Stimulated activated CD4-positive, alpha-beta T cell treated with anti-CD3 and anti-CD28 coated beads, Interleukin-1b, Interleukin-23, amount 100 ng/mL, for 24 hours (primary cell): ENCODE measurements at regions not wholly inside any gene's neighbourhood (a gene's known extent, or its start where the extent isn't known, plus 50 kb on each side); places are given as distances from the start of the nearest gene placed in this dataset.

Experiments used
- DNase-seq, 4 experiments: peaks; one replicate each; pipeline ENCODE4 v3.0.0-alpha.2; 2020; ENCODE audit warnings: low read depth in 4 of 4, low spot score in 1 of 4

DNA sequence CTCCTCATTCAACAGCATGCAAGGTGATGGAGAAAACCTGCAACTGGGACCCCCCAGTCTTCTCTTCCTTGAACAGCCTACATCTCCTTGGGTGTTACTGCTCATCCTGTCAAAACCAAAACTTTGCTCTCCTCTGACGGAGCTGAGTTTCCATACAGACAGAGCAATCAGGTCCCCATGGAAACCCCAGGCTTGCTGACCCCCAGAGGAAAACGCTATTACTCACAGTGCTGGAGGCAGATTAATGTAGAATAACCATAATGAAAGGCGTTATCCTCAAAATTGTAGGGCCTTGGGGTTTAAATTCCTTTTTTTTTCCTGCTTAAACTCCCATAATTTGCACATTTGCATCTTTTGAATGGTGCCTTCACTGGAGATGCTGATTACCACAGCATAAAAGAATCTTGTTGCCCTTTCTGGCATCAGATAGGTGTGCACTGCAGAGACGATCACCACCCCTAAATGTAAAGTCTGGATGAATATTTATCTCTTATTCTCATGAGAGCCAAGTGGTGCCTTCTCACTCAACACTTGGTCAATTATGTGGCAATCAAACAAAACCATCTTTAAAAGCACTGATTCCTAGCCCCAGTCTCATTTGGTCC is 126.3 kb downstream of the MSX2 start:
- DNase-seq, result no peak

DNA sequence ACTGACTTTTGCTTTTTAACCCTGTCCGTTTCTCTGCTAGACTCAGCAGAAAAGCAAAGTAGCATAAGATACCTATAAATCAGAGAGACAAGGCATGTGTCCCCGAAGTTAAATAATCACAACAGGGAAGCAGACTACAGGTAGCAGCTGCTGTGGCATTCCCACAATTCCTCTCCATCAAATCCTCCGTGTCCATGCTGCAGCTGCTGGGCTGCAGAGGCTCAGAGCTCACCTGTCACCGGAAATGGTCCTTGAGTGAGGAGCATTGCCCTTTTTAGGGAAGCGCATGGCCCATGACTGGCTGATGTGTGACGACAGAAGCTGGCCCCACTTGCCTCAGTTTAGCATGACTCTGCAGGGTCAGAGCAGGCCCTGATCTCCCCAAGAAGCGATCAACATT is 125.0 kb downstream of the MSX2 start:
- DNase-seq, result no peak

DNA sequence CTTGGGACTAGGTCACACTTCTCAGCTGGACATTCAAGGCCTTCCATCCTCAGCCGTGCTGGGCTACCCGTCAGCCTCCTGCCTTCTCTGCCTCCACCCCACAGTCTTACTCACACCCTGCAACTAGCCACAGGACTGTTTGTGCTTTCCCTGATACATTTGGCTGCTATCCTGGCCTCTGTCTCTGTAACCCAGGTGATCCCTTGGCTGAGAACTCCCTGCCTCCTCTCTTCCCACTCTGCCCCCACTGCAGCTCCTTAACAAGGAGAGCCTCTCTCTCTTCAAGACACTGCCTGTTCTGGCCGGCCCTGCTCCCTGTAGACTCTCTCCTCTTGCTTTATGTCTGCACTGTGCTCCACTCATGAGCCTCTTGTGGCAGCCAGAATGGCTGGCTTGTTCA is 120.6 kb downstream of the MSX2 start:
- no peak for DNase-seq

DNA sequence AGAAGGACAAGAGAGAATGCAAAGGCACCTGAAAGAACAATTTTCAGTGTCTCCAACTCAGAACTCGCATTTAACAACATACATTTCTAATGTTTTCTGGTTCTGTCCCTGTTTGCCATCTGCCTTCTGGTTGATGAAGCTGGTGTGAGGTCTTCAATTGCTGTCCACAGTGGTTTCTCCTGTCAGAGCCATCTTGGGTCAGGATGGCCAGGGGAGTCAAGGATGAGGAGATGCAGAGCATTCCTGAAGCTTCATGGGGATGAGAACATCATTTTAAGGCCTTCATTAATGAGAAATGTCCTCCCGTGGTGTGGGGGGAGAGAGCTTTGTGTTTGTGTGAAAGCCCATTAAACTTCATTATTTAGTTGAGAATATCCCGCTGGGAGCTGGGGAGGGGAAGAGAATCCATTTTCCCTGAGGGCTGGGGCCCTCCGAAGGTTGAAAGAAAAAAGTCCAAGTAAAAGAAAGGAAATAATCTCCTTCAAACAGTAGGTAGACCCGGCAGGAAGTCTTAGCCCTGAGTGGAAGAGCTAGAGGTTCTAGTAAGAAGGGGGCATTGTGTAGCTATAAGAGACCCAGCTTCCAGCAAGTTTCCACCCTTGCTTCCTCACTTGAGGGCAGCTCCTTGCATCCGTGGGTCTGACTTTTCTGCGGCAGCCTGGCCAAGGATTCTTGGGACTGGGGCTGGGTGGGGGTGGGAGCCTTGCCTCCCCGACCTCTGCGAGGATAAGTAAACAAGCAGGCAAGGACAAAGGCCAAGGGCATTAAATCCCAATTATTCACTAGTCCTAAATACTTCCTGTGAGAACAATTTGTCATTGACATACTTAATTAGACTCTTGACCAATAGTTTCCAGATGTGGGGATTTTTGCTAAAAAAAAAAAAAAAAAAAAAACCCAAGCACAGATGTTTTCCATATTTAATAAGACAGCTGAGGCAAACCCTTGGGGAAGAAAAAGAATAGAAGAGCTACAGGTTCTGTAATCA is 119.2 kb downstream of the MSX2 start:
- no peak for DNase-seq

DNA sequence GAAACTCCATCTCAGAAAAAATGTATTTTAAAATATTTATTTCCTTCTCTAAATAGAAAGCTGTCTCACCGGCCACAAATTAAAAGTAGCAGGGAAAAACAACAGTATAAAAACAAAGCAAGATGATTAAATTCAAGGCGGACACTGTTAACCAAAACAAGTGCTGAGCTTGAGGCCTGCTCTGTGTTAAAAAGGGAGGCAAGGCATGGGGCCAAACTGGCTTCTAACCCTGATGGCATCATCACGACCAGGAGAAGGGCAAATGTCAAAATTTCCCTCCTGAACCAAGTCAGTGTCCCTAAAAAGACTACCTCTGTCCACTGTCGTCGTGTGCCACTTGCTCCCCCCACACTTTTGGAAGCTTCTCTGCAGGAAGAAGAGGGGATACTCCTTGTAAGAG is 116.1 kb downstream of the MSX2 start:
- DNase-seq, result no peak

DNA sequence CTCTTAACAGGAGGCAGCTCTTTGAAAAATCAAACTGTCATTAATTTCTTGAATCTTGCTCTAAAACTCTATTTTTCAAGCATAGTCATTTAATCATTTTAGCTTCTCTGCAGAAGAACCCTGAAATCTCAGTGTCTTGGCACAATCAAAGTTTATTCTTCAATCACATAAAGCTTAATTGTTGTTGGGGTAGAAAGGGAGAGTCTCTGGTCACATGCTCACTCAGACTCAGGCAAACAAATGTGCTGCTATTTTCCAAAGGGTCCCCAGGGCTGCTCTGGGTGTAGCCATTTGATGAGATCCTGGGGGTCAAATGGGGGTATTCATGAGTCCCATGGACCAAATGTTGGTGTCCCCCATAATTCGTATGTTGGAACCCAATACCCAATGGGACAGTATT is 114.8 kb downstream of the MSX2 start:
- DNase-seq, result no peak

DNA sequence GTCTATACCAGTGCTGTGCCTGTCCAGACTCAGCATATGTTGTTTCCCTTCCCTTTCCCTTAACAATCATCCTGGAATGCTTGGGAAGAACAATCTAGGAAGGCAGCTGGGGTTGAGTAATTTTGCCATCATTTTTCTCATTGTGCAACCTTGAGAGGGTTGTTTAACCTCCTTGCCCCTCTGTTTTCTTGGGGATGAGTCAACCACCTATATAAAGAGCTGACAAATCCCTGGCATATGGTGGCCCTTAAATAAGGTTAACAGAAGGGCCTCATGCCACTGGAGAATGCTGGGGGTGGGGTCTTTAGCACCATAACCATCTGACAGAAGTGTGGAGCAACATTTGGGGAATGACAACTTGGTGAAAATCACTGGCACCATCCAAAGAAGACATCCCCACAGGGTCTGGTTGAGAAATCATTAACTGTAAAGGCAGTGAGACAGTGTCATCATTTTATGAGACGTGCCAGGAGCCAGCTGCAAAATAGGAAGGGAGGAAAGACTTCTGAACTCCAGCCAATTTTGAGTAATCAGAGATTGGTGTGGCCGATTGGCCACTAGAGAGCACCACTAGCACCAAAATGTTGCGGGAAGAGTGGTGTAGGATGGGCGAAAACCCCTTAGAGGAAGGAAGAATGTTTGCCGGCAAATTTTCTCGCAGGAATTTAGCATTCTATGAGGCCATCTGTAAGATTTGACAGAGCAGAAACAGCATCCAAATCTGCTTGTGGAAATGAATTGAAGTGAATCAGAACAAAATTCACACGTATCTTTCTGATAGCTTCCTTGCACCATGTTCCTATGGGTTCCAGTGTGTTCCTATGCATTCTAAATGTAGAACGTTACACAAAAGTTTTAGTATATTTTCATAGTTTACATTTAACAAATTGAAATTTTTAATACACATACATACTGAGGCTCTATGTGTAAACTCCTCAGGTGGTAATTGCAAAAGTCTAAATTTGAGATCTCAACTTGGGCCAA is 113.8 kb downstream of the MSX2 start:
- DNase-seq, result no peak

DNA sequence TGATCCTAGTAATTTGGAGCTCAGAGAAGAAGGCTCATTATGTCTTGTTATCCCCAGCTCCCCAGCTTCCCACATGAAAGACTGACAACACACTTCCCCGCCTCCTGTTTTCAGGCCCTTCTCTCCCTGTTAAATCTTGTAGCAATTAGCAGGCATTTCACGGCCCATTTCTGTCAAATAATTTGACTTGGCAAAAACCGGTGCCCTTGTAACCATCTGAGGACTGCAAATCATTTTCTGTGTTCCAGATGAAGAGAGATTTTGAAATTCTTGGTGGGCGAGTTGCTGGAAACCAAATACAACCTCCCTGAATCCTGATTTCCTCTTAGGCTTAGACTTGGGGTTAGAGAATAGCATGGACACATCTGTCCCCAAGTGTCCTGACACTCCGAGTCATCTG is 109.7 kb downstream of the MSX2 start:
- no peak for DNase-seq

DNA sequence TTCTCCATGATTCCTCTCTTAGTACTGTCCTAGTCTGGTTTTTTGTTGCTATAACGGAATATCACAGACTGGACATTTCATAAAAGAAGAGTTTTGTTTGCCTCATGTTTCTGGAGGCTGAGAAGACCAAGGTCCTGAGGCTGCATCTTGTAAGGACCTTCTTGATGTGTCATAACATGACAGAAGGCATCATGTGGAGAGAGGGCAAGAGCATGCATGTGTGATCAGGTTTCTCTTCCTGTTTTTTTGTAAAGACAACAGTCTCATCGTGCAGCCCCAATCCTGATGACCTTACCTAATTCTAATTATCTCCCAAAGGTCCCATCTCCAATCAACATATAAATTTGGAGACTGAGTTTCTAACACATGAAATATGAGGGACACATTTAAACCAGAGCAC is 108.4 kb downstream of the MSX2 start:
- no peak for DNase-seq

DNA sequence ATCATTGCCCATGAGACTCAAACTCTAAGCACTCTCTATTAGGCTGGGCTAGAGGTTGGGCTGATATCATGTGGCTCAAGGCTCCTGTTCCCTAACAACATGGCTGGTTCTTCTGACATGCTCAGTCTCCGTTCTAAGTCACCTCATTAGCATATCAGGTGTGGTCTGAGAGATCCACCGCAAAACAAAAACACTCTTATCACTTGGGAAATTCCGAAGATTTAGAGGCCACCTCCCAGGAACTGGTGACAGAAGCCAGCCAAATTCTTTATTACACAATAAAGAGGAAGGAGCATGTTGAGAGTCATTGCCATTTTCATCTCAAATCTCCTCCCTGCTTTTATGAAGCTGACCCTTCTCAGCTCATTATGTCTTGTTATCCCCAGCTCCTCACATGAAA is 107.6 kb downstream of the MSX2 start:
- DNase-seq, result no peak

DNA sequence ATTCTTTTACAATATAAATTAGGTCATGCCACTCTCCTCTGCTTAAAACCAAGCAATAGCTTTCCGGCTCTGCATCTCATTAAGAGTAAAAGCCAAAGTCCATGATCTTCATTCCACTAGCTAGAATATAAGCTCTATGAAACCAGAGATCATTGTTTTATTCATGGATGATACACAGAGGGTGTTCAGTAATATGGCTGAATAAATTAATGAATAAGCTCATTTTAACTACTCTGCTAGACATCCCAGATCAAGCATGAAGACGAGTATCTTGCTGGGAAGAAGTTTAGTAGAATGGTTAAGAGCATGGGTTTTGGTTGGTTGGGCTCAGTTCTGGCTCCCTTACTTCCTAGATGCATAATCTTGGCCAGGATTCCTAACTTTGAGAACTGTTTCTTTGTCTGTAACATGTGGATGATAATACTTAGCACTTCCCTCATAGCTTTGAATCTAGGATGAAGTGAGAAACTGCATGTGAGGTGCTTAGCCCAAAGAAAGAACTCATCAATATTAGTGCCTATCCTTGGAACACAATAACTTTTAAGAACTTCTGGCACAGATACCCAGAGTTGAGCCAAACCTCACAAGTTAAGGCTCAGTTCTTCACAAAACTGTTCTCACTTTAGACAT is 106.8 kb downstream of the MSX2 start:
- no peak for DNase-seq

DNA sequence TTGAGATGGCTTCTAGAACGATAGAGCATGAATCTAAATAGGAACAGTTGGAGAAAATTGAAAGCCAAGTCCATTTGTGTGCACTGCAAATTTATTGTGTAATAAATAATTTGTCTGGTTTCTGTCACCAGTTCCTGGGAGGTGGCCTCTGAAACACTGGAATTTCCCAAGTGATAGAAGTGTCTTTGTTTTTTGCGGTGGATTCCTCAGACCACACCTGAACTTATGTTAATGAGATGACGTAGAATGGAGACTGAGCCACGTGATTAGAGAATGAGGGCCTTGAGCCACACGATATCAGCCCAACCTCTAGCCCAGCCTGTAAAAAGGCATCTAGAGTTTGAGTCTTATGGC is 105.1 kb downstream of the MSX2 start:
- DNase-seq, result no peak

DNA sequence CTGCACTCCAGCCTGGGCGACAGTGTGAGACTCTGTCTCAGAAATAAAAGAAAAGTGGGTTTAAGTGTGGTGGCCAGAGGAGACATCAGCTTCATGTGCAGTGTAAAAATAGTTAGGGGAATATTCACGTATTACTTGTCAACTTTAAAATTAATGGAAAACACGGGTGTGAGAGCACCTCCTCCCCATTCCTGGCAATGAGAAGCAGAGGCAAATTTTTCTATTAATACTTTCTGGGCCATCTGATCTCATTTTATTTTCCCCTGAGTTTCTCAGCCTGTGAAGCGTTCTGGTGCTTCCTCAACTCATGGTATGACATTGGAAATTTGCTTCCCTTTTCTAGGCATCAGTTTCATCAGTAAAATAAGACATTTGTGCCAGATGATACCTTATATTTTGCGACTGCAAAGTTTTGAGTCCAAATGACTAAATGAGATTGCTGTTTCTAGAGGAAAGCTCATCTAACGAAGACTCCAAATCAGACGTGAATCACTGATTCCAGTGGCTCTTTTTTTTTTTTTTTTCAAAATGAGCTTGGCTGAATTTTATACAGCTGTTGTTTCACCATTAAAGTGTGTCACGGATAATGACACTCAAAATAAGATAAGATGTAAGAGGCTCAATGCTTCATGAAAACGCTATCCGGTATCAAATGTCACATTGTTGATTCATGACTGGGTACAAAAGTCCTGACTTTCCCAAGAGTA is 104.6 kb downstream of the MSX2 start:
- DNase-seq, result no peak

DNA sequence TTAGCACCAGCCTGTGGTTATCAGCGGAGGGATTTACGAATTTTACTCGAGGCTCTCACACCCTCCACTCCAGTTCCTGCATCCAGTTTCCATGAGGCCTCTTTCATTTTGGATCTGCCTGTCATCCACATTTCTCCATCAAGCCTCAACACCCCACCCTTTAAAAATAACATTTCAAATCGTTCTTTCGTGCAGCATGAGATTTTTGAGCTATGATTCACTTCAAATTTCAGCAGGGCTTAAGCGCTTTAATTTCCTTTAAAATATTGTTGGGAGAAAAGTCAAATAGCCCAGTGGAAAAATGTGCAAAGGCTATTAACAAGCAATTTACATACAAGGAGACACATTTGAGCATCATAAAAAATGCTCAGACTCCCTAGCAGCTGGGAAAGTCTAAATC is 103.2 kb downstream of the MSX2 start:
- no peak for DNase-seq

DNA sequence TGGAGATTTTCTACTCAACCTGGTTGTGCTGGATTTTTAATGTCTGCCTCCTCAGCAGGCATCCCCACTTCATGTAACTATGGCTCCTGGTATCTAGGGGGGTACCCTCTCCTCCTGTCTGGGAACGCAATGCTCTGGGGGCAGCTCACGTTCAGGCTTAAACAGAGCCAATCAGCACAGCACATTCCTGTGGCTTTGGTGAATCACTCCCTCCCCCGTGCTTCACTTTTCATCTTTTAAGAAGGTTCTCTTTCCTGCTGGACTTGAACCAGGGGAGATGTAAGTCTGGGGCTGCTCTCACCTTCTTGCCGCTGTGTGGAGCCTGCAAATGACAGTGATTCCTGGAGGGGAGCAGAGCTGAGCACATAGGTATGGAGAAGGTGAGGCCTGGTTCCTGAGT is 101.2 kb downstream of the MSX2 start:
- DNase-seq, result no peak

DNA sequence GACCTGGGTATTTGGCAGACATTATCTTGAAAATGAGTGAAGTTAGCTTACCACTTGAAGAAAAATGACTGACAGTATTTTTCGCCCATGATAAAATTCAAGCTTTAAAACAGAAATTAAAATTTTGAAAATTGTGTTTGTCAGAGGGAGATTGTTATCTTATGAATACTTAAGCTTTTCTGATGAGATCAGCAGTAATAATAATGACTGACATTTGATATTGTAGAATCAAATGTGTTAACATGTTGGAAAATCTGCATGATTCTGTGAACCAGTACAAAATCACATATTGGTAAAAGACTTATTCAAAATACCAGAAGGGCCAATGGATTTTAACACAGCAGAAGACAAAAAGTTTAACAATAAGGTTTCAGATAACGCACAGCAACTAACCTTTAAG is 94.0 kb downstream of the MSX2 start:
- DNase-seq, result no peak

DNA sequence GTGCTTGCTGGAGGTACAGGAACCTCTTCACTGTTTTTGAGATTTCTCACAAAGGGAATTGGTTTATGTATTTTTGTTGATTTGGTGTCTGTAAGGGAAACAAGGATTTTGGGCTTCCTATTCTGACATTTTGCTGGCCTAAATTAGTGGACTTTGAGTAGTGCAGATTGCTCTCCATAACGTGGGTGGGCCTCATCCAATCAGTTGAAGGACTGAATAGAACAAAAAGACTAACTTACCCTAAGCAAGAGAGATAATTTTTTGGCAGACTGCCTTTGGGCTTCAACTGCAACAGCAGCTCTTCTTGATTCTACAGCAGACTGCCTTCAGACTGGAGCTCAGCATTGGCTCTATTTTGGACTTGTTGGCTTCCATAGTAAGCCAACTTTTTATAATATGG is 93.2 kb downstream of the MSX2 start:
- no peak for DNase-seq

DNA sequence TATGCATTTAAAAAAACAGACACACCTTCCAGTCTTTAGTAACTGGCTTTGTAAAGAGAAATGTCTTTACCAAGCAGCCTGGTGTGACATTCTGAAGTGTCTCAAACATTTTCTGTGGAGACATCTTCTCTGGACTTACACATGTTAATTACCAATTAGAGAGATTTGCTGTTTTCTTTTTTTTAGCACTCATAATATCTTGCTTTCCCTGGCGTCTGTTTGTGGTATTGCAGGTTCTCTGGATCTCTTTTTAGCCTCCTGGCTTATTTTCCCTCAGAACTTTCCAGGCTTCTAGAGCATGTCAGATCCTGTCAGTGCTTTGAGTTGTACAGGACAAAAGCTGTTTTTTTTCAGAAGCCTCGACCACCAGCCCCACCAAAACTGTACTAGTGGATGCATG is 92.5 kb downstream of the MSX2 start:
- no peak for DNase-seq

DNA sequence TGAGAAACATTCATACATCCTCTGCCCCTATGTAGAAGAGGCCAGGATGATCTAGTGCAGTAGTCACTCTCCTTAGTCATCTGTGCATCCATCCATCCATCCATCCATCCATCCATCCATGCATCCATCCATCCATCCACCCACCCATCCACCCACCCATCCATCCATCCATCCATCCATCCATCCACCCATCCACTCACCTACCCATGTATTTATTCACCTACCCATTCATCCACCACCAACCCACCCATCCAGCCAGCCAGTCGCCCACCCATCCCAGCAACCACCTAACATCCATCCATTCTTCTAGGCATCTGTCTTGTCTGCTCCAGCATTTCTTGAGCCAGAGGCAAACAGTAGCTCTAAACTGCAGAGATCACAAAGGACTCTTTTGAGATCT is 87.1 kb downstream of the MSX2 start:
- no peak for DNase-seq

DNA sequence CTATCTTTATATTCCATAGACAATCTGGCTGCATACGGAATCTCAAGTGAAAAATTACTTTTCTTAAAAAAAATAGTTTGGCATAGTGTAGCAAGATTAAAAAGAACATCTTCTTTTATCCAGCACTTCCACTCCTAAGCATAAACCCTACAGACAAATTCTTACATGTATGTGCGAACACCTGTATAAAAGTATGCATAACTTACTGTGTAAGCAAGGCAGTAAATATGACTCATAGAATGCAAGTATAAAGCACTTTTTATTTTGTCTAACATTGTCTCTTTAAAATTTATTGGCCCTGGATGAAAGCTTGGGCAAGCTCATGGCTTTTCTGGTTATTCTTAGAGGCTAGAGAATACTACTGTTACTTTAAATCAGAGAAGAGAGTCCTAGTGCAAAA is 86.4 kb downstream of the MSX2 start:
- no peak for DNase-seq

DNA sequence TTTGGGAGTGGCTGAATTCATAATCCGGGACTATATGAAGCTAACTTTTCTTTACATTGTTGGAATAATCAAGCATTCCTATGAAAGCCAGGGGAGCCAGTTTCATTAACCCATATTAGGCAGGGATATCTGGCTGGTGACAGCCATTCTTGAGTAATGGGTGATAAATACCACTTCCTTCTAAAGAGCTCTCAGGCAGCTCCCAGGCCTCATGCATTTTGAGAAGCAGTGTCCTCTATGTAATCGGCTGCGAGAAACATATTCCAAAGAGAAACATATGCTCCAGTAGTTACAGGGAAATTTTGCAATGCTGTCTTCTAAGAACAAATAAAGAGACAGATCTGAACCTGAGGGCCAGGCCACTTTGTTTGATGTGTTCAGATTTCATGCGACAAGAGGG is 83.1 kb downstream of the MSX2 start:
- DNase-seq, result no peak
